Upper lobe of left lung (tissue), 4 donors: ENCODE measurements at regions not wholly inside any gene's neighbourhood (a gene's known extent, or its start where the extent isn't known, plus 50 kb on each side); places are given as distances from the start of the nearest gene placed in this dataset.

Experiments
- EP300 ChIP-seq, 4 donors: sonication (generic); formaldehyde crosslinking; IDR thresholded peaks; one replicate each; pipeline ENCODE4 v1.5.1; 2017; ENCODE audit warnings: antibody characterized with exemption in 4 of 4, control low read depth in 2 of 4
- POLR2A ChIP-seq, 4 donors: fragments of 450-650 bp; IDR thresholded peaks; one replicate each; pipeline ENCODE4 v1.5.1; 2016 to 2017; ENCODE audit warnings: antibody characterized with exemption in 4 of 4, mild to moderate bottlenecking in 2 of 4
- TF ChIP-seq, protein P1 (sequence below), 6 experiments: fragments of 450-650 bp in 4 of 6; fragments of 200-600 bp in 2 of 6; sonication (generic) in 2 of 6; IDR thresholded peaks; one replicate each; pipeline ENCODE4 v1.5.1; 2016 to 2019; ENCODE audit warnings: antibody characterized with exemption in 6 of 6

DNA sequence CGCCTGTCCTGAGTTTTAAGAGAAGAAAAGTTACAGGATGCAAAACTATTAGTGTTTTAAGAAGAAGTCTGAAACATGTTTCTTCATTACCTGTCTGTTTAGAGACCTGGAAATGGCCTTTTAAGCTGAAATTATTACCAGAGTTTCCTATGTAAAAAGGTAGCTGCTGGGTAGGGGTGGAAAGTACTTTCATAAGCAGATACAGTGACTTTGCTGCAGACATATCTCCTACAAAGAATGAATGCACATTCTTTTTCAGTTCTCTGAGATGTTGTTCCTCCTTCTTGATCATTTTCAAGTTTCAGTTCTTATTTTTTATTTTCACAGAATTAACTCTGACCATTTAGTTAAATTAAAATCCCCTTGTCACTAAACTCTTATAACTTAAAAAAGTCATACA lies 1329.6 kb downstream of the KCNT2 start:
- TF ChIP-seq, protein P1, sequence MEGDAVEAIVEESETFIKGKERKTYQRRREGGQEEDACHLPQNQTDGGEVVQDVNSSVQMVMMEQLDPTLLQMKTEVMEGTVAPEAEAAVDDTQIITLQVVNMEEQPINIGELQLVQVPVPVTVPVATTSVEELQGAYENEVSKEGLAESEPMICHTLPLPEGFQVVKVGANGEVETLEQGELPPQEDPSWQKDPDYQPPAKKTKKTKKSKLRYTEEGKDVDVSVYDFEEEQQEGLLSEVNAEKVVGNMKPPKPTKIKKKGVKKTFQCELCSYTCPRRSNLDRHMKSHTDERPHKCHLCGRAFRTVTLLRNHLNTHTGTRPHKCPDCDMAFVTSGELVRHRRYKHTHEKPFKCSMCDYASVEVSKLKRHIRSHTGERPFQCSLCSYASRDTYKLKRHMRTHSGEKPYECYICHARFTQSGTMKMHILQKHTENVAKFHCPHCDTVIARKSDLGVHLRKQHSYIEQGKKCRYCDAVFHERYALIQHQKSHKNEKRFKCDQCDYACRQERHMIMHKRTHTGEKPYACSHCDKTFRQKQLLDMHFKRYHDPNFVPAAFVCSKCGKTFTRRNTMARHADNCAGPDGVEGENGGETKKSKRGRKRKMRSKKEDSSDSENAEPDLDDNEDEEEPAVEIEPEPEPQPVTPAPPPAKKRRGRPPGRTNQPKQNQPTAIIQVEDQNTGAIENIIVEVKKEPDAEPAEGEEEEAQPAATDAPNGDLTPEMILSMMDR (IDR thresholded peaks at IDR 0.05) = no peak
- TF ChIP-seq EP300 (IDR thresholded peaks at IDR 0.05) (no peak), POLR2A (IDR thresholded peaks at IDR 0.05) (no peak)
